ENCODE measurements at regions not wholly inside any gene's neighbourhood (a gene's known extent, or its start where the extent isn't known, plus 50 kb on each side); places are given as distances from the start of the nearest gene placed in this dataset.

- DNase-seq (ENCODE audit: low read depth): no peak
Measured at GRCh38 chr3:167958141-167958540, 137.6 kb downstream of the GOLIM4 start.

GRCh38 chr3:167952969-167953368 is 142.8 kb downstream of the GOLIM4 start:
- no peak for DNase-seq (ENCODE audit: low read depth)

- no peak for DNase-seq (ENCODE audit: low read depth)
Measured at GRCh38 chr3:167950212-167950611, 145.5 kb downstream of the GOLIM4 start.

- peak; percentile 17 for DNase-seq (ENCODE audit: low read depth)
Measured at GRCh38 chr3:167941234-167941995, 154.3 kb downstream of the GOLIM4 start.

GRCh38 chr3:167940241-167940640 is 155.5 kb downstream of the GOLIM4 start:
- DNase-seq (ENCODE audit: low read depth): no peak

- DNase-seq (ENCODE audit: low read depth): no peak
Measured at GRCh38 chr3:167938516-167938915, 157.2 kb downstream of the GOLIM4 start.

- DNase-seq (ENCODE audit: low read depth): no peak
Measured at GRCh38 chr3:167936019-167936418, 159.7 kb downstream of the GOLIM4 start.

GRCh38 chr3:167930453-167930852 is 165.3 kb downstream of the GOLIM4 start:
- DNase-seq (ENCODE audit: low read depth): no peak

GRCh38 chr3:167929968-167930367 is 165.8 kb downstream of the GOLIM4 start:
- no peak for DNase-seq (ENCODE audit: low read depth)

- DNase-seq (ENCODE audit: low read depth): no peak
Measured at GRCh38 chr3:167928381-167928780, 167.3 kb downstream of the GOLIM4 start.

GRCh38 chr3:167920747-167921146 is 175.0 kb downstream of the GOLIM4 start:
- no peak for DNase-seq (ENCODE audit: low read depth)

GRCh38 chr3:167919590-167919989 is 176.1 kb downstream of the GOLIM4 start:
- no peak for DNase-seq (ENCODE audit: low read depth)

- no peak for DNase-seq (ENCODE audit: low read depth)
Measured at GRCh38 chr3:167918686-167919085, 177.0 kb downstream of the GOLIM4 start.

GRCh38 chr3:167918008-167918596 is 177.6 kb downstream of the GOLIM4 start:
- no peak for DNase-seq (ENCODE audit: low read depth)

- no peak for DNase-seq (ENCODE audit: low read depth)
Measured at GRCh38 chr3:167913219-167913835, 177.8 kb downstream of the SERPINI1 start.

GRCh38 chr3:167909952-167910351 is 174.4 kb downstream of the SERPINI1 start:
- DNase-seq (ENCODE audit: low read depth): no peak

- no peak for DNase-seq (ENCODE audit: low read depth)
Measured at GRCh38 chr3:167909504-167909896, 174.0 kb downstream of the SERPINI1 start.

GRCh38 chr3:167908746-167909503 is 173.4 kb downstream of the SERPINI1 start:
- no peak for DNase-seq (ENCODE audit: low read depth)

- no peak for DNase-seq (ENCODE audit: low read depth)
Measured at GRCh38 chr3:167908221-167908620, 172.7 kb downstream of the SERPINI1 start.

GRCh38 chr3:167901138-167901537 is 165.6 kb downstream of the SERPINI1 start:
- DNase-seq (ENCODE audit: low read depth): no peak

GRCh38 chr3:167899093-167899492 is 163.6 kb downstream of the SERPINI1 start:
- no peak for DNase-seq (ENCODE audit: low read depth)

- no peak for DNase-seq (ENCODE audit: low read depth)
Measured at GRCh38 chr3:167898091-167898490, 162.6 kb downstream of the SERPINI1 start.

GRCh38 chr3:167895684-167896083 is 160.2 kb downstream of the SERPINI1 start:
- DNase-seq (ENCODE audit: low read depth): no peak
